Middle frontal gyrus (tissue), 1 donor: ENCODE measurements at regions not wholly inside any gene's neighbourhood (a gene's known extent, or its start where the extent isn't known, plus 50 kb on each side); places are given as distances from the start of the nearest gene placed in this dataset.

ENCODE experiments used
- DNase-seq: peaks from one replicate; pipeline ENCODE4 v3.0.0-alpha.2; 2015; ENCODE audit warnings: low spot score; ENCODE audit errors: extremely low spot score

DNA sequence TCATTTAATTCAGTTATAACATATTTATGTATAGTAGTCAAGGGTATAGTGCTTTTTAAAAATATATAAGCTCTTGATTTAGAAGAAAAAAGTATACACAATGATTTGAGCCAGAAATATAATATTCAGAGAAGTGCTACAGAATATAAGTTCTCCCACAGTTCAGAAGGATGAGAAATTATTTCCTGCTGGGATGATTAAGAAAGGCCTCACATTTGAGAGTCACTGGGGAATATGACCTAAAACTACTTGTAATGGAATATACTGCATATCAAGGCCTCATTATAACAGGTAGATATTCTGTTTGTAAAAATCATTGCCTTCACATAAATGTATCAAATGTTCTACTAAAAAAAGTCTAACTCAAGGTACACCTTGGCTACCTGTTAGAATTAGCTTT lies 203.5 kb downstream of the MBD2 start:
- DNase-seq: no peak

- no peak for DNase-seq
Observed at GRCh38 chr18:54020156-54020745, 204.2 kb downstream of the MBD2 start.

- no peak for DNase-seq
Observed at GRCh38 chr18:54019641-54020040, 204.8 kb downstream of the MBD2 start.

- DNase-seq: no peak
Observed at GRCh38 chr18:54013452-54013851, 211.0 kb downstream of the MBD2 start.

GRCh38 chr18:54004828-54005227 lies 219.6 kb downstream of the MBD2 start:
- DNase-seq: no peak

GRCh38 chr18:54003195-54003594 lies 221.3 kb downstream of the MBD2 start:
- no peak for DNase-seq

DNA sequence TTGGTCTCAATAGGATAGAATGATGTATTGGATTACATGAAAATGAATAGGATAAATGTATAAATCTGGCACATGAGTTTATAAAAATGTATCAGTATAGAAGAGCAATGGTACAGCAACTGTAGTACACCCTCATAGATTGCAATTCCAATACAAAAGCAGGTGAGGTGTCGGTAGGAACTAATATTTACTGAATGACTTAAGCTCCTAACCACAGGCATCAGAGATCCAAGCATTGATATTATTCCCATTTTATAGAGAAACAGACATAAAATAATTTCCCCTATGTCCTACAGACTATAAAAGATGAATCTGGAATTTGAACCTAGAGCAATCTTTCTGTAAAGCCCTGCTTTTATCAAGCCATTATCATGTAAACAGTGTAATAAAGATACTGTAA lies 227.4 kb downstream of the MBD2 start:
- no peak for DNase-seq

DNA sequence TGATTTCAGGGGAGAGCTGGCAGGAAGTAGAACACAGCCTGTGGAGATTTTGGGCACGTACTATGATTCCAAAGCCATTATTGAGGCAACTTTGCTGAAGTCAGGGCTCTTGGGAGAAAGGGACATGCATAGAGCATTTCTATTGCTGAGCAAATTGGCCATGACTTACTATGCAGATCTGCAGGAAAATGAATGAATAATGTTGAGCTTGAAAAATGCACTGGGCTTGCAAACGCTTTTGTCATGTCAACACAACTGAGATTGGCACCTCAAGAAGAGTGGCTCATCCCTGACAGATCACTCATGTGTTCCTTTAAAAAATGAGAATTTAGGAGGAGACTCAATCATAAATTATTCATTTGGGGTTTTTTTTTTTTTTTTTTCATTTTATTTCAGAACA lies 230.5 kb downstream of the MBD2 start:
- no peak for DNase-seq

GRCh38 chr18:53991805-53992204 lies 232.7 kb downstream of the MBD2 start:
- no peak for DNase-seq

GRCh38 chr18:53991202-53991601 lies 233.3 kb downstream of the MBD2 start:
- no peak for DNase-seq

DNA sequence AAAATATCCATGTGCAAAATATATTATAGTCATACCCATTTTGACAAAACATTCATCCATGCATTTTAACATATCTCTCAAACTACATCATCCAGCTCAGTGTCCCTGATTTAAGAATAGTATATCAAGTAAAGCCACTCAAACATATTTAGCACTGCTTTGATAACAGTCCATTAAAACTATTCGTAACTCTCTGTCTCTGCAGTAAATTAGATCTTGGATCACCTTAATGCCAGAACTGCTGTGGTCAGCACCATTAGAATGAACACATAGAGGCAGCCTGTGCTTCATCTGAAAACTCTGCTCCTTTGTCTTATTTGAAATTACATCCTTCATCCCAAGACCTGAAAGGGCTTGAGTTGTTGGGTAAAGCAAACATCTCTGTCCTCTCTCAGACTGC lies 234.0 kb downstream of the MBD2 start:
- no peak for DNase-seq

GRCh38 chr18:53984021-53984420 lies 240.4 kb downstream of the MBD2 start:
- DNase-seq: no peak

- no peak for DNase-seq
Observed at GRCh38 chr18:53971331-53971730, 253.1 kb downstream of the MBD2 start.

DNA sequence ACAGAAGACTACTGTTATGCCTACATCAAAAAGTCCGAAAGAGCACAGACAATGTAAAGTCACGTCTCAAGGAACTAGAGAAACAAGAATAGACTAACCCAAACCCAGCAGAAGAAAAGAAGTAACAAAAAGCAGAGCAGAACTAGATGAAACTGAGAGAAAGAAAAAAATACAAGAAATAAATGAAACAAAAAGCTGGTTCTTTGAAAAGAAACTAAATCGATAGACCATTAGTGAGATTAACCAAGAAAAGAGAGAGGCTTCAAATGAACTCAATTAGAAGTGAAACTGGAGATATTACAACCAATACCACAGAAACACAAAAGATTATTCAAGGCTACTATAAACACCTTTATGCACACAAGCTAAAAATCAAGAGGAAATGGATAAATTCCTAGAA lies 271.8 kb downstream of the MBD2 start:
- DNase-seq: no peak

- DNase-seq: no peak
Observed at GRCh38 chr18:53950545-53950944, 273.9 kb downstream of the MBD2 start.

DNA sequence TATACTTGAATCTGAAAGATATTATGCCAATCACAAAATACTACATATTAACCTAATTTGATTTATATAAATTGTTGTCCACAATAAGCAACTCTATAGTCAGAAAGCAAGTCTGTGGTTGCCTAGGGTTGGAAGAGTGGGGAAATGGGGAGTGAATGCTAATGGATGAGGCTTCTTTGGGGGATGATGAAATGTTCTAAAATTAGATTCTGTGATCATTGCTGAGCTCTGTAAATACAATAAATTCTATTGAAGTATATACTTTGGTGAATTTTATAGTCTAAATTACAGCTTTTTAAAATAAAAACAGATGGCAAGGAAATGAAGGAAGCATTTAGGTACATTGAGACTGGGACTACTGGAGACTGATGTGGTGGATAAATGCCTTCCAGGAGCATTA lies 275.5 kb downstream of the MBD2 start:
- DNase-seq: no peak

- no peak for DNase-seq
Observed at GRCh38 chr18:53947092-53947640, 277.3 kb downstream of the MBD2 start.

DNA sequence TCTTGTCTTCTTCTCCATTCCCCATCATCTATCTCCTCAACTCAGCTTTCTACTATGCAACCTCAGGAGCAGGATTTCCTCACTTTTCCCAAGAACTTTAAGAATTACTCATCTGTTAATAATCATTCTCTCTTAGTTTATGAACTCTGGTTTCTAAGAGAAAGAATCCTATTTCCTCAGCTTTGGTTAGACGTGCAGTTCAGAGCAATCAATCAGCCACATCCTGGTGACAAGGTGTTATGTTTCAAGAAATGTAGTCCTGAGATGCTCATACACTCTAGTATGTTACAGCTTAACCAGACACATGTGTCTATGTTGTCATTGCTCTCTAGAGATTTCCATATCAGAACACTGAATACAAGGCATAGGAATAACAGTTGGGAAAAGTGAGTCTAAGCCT lies 277.9 kb downstream of the MBD2 start:
- DNase-seq: no peak

DNA sequence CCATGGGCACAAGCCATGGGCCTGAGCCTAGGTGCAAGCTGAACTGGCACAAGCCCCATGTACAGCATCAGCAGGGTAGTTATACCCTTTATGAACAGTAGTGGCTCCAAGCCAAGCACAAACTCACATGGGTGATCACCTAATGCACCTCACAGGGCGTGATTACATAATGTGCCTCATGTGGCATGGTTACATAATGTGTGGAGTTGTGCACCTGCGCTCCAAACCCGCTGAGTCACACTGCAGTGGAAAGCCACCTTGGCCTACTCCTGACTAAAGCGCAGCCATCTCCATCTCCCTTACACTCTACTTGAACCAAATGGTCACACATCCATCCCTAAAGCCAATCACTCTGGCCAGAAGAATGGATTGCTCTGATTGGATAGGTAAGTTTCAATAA lies 279.7 kb downstream of the MBD2 start:
- DNase-seq: no peak

DNA sequence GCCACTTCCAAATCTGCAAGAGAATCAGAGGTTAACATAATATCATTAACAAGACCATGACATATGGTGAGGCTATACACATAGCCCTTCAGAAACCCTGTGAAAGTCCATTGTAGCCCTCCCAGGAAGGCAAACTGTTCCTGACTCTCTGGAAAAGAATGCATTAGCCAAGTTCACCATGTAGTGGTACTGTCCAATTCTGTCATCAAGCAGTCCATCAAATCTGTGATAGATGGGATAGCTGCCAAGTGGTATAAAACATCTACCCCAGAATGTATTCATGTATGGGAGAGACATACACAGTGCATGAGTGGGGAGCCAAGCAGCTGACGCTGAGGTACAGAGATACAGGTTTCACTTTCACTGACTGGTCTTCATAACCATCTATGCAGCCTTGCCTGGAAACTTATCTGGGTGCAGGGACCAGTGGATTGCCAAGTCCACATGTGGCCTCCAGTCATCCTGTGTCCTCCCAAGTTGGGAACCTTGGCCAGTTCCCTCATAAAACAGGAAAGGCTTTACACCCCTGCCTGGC lies 281.1 kb downstream of the MBD2 start:
- no peak for DNase-seq

GRCh38 chr18:53941601-53942338 lies 282.7 kb downstream of the MBD2 start:
- DNase-seq: no peak

DNA sequence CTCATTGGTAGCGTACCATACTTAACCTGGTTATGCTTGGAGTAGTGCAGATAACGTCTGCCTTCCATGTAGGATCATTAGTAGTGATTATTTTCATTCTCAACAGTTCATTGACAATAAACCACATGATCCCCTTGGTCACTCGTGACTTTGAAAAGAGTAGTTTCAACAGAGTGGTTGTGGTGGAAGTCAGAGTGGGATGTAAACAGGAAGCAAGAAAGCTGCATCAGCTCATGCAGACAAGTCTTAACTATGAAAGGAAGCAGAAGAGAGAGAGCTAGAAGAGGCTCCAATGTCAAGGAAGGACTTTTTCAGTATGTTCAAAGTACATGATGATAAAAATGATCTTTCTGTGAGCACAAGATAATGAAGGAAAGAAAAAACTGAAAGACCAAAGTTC lies 287.4 kb downstream of the MBD2 start:
- no peak for DNase-seq

- no peak for DNase-seq
Observed at GRCh38 chr18:53935803-53936202, 288.7 kb downstream of the MBD2 start.
